Mesenchymal stem cell (in vitro differentiated cells and primary cell): ENCODE measurements at regions not wholly inside any gene's neighbourhood (a gene's known extent, or its start where the extent isn't known, plus 50 kb on each side); places are given as distances from the start of the nearest gene placed in this dataset.

Experiments used
- DNase-seq: peaks from one replicate; pipeline ENCODE4 v3.0.0-alpha.2; 2013
- H2AFZ ChIP-seq: one replicate; pipeline ENCODE4 v1.6.1; 2013; ENCODE audit warnings: low read depth, mild to moderate bottlenecking, control low read depth, inconsistent platforms, low read length, moderate library complexity
- H2AK5ac ChIP-seq: 2 replicates; pipeline ENCODE4 v1.6.1; 2013; ENCODE audit warnings: low read length, moderate library complexity, mild to moderate bottlenecking, inconsistent platforms; ENCODE audit not compliant: severe bottlenecking
- H2BK120ac ChIP-seq: one replicate; pipeline ENCODE4 v1.6.1; 2013; ENCODE audit warnings: low read depth, mild to moderate bottlenecking, inconsistent platforms, low read length, moderate library complexity
- H2BK12ac ChIP-seq, 2 experiments: one replicate each; pipeline ENCODE4 v1.6.1; 2013; ENCODE audit warnings: inconsistent platforms in 2 of 2, low read length in 2 of 2, mild to moderate bottlenecking in 2 of 2, moderate library complexity in 2 of 2, control low read depth in 1 of 2
- H2BK15ac ChIP-seq: one replicate; pipeline ENCODE4 v1.6.1; 2013; ENCODE audit warnings: mild to moderate bottlenecking, low read depth, inconsistent platforms; ENCODE audit not compliant: poor library complexity, severe bottlenecking
- H2BK5ac ChIP-seq: 2 replicates; pipeline ENCODE4 v1.6.1; 2013; ENCODE audit warnings: low read depth, mild to moderate bottlenecking, low read length, control low read depth, inconsistent platforms; ENCODE audit not compliant: poor library complexity, severe bottlenecking
- H3K14ac ChIP-seq, 2 experiments: one replicate each; pipeline ENCODE4 v1.6.1; 2013; ENCODE audit warnings: inconsistent platforms in 2 of 2, low read length in 2 of 2, control low read depth in 1 of 2, mild to moderate bottlenecking in 1 of 2, moderate library complexity in 1 of 2
- H3K18ac ChIP-seq, 2 experiments: one replicate each; pipeline ENCODE4 v1.6.1; 2013; ENCODE audit warnings: inconsistent platforms in 2 of 2, low read length in 2 of 2, control low read depth in 1 of 2, low read depth in 1 of 2, mild to moderate bottlenecking in 1 of 2
- H3K23ac ChIP-seq, 2 experiments: one replicate each; pipeline ENCODE4 v1.6.1; 2013; ENCODE audit warnings: inconsistent platforms in 2 of 2, low read length in 2 of 2, mild to moderate bottlenecking in 2 of 2, moderate library complexity in 2 of 2, control low read depth in 1 of 2
- H3K27ac ChIP-seq: 2 replicates; pipeline ENCODE4 v1.5.1; 2013; ENCODE audit warnings: mild to moderate bottlenecking, moderate library complexity, low read length, control low read depth, inconsistent platforms; ENCODE audit not compliant: poor library complexity, severe bottlenecking
- H3K27me3 ChIP-seq, 2 experiments: 2 replicates each; pipeline versions ENCODE4 v1.6.1 to v1.7.0; 2013; ENCODE audit warnings: low read length in 2 of 2, mild to moderate bottlenecking in 2 of 2, moderate library complexity in 2 of 2, control low read depth in 1 of 2, inconsistent platforms in 1 of 2; ENCODE audit not compliant: control insufficient read depth in 1 of 2, insufficient read depth in 1 of 2
- H3K36me3 ChIP-seq, 2 experiments: 2 replicates each; pipeline versions ENCODE4 v1.6.1 to v1.7.0; 2013; ENCODE audit warnings: low read length in 2 of 2, control low read depth in 1 of 2, inconsistent platforms in 1 of 2, low read depth in 1 of 2, mild to moderate bottlenecking in 1 of 2; ENCODE audit not compliant: insufficient read depth in 2 of 2, control insufficient read depth in 1 of 2
- H3K4ac ChIP-seq, 2 experiments: one replicate each; pipeline ENCODE4 v1.6.1; 2013; ENCODE audit warnings: inconsistent platforms in 2 of 2, low read length in 2 of 2, mild to moderate bottlenecking in 2 of 2, moderate library complexity in 2 of 2, control low read depth in 1 of 2, low read depth in 1 of 2
- H3K4me1 ChIP-seq: 2 replicates; pipeline ENCODE4 v1.6.1; 2013; ENCODE audit warnings: low read depth, low read length, control low read depth; ENCODE audit not compliant: control insufficient read depth, insufficient read depth
- H3K4me2 ChIP-seq: 2 replicates; pipeline ENCODE4 v1.6.1; 2013; ENCODE audit warnings: low read length, mild to moderate bottlenecking, inconsistent platforms; ENCODE audit not compliant: poor library complexity, severe bottlenecking
- H3K4me3 ChIP-seq, 2 experiments: 2 replicates each; pipeline versions ENCODE4 v1.5.1 to v1.7.0; 2013; ENCODE audit warnings: low read length in 2 of 2, mild to moderate bottlenecking in 2 of 2, control low read depth in 1 of 2, low read depth in 1 of 2; ENCODE audit not compliant: insufficient read depth in 1 of 2
- H3K79me1 ChIP-seq: replicated peaks from 2 replicates; pipeline ENCODE4 v1.6.1; 2013; ENCODE audit warnings: mild to moderate bottlenecking, control low read depth, low read length, inconsistent platforms; ENCODE audit not compliant: poor library complexity, severe bottlenecking
- H3K9ac ChIP-seq: 2 replicates; pipeline ENCODE4 v1.7.0; 2013; ENCODE audit warnings: mild to moderate bottlenecking, low read length, moderate library complexity
- H3K9me3 ChIP-seq: 2 replicates; pipeline ENCODE4 v1.7.0; 2013; ENCODE audit warnings: mild to moderate bottlenecking, low read length; ENCODE audit not compliant: control insufficient read depth
- H4K8ac ChIP-seq: one replicate; pipeline ENCODE4 v1.6.1; 2013; ENCODE audit warnings: inconsistent platforms, mild to moderate bottlenecking, low read length, moderate library complexity
- H4K91ac ChIP-seq: one replicate; pipeline ENCODE4 v1.6.1; 2013; ENCODE audit warnings: mild to moderate bottlenecking, low read length, inconsistent platforms
- WGBS: methylation state at CpG from one replicate; pipeline ENCODE4 v1.1.7; 2013; ENCODE audit warnings: mixed read lengths; 5-methylcytosine and 5-hydroxymethylcytosine counted together

DNA sequence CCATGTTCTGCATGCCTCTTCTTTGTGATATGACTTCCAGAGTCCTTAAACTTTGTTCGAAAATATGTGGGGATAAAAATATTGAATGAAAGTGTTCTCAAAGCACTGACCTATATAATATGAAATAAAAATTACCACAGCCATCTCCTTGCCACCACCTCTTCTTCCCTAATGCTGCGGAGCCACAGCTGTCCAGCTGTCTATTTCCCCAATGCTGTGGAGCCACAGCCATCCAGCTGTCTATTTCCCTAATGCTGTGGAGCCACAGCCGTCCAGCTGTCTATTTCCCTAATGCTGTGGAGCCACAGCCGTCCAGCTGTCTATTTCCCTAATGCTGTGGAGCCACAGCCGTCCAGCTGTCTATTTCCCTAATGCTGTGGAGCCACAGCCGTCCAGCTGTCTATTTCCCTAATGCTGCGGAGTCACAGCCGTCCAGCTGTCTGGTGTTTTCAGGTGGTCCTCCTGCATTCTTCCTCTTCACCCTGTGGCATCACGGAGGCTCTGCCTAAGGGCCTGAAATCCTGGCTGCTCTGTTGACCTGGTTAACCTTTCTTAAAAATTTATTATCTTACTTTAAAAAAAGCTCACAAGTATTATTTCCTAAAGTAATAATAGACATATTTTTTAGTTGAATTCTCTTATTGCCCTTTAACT is 266.1 kb upstream of the MEX3C start:
- no peak overlapping the region for H3K9ac ChIP-seq
- H3K36me3 ChIP-seq = no peaks in the 10 kb centered on the region
- H4K91ac ChIP-seq = no peak overlapping the region
- H2BK12ac ChIP-seq = no peak overlapping the region
- WGBS = 83% methylated on average over 7 of the region's 9 CpGs
- no peak overlapping the region for H2AK5ac ChIP-seq
- no peaks in the 10 kb centered on the region for H3K9me3 ChIP-seq
- no peak for DNase-seq
- no peaks in the 10 kb centered on the region for H3K27me3 ChIP-seq
- no peaks in the 10 kb centered on the region for H3K79me1 ChIP-seq
- H3K14ac ChIP-seq = no peak overlapping the region
- H4K8ac ChIP-seq = no peak overlapping the region
- H2BK15ac ChIP-seq = no peak overlapping the region
- no peak overlapping the region for H3K23ac ChIP-seq
- H3K4me3 ChIP-seq = no peak overlapping the region
- no peak overlapping the region for H3K4me2 ChIP-seq
- no peak overlapping the region for H2AFZ ChIP-seq
- H2BK120ac ChIP-seq = no peak overlapping the region
- no peak overlapping the region for H3K27ac ChIP-seq
- H2BK5ac ChIP-seq = no peak overlapping the region
- H3K4ac ChIP-seq = no peak overlapping the region
- H3K4me1 ChIP-seq = no peaks in the 10 kb centered on the region
- no peak overlapping the region for H3K18ac ChIP-seq

GRCh38 chr18:51478908-51479307 is 281.4 kb upstream of the MEX3C start:
- H3K4ac ChIP-seq = no peak overlapping the region
- WGBS = 76% methylated on average over 5 of the region's 6 CpGs

DNA sequence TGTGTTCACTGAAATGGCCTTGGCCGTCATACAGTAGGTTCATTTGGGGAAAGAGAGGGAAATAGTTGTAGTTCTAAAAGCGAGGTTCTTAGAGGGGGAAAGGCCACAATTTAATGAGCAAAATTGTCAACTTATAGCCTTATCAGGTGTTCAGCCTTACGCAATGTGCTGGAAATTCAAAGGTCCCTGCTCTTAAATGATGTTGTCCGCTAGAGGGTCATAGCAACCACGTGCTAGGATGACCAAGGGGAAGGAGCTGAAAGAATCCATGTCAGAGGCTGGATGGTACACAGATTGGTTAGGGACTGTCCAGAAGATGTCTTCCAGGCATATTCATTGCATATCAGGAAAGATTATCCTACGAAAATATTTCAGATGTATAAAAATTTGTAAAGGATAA is 282.3 kb upstream of the MEX3C start:
- no peak overlapping the region for H2BK5ac ChIP-seq
- H3K4me3 ChIP-seq = no peak overlapping the region
- H2BK120ac ChIP-seq = no peak overlapping the region
- H4K91ac ChIP-seq = no peak overlapping the region
- no peak overlapping the region for H3K4me2 ChIP-seq
- no peaks in the 10 kb centered on the region for H3K27me3 ChIP-seq
- peaks cover 2% of the 10 kb centered on the region for H3K9me3 ChIP-seq
- no peaks in the 10 kb centered on the region for H3K79me1 ChIP-seq
- 83% methylated on average over 5 of the region's 6 CpGs for WGBS
- H3K23ac ChIP-seq = no peak overlapping the region
- H3K4ac ChIP-seq = no peak overlapping the region
- H2BK15ac ChIP-seq = no peak overlapping the region
- H2AFZ ChIP-seq = no peak overlapping the region
- H3K14ac ChIP-seq = no peak overlapping the region
- H2AK5ac ChIP-seq = no peak overlapping the region
- H2BK12ac ChIP-seq = no peak overlapping the region
- no peak overlapping the region for H3K27ac ChIP-seq
- no peak overlapping the region for H3K9ac ChIP-seq
- no peak for DNase-seq
- no peaks in the 10 kb centered on the region for H3K4me1 ChIP-seq
- H4K8ac ChIP-seq = no peak overlapping the region
- no peaks in the 10 kb centered on the region for H3K36me3 ChIP-seq
- H3K18ac ChIP-seq = no peak overlapping the region

More at GRCh38 chr18:51478908-51479307, 281.4 kb upstream of the MEX3C start:
- H2BK120ac ChIP-seq = no peak overlapping the region
- H3K27ac ChIP-seq = no peak overlapping the region
- H3K79me1 ChIP-seq = no peaks in the 10 kb centered on the region
- no peak overlapping the region for H4K91ac ChIP-seq
- no peak overlapping the region for H3K4me3 ChIP-seq
- no peak overlapping the region for H3K9ac ChIP-seq
- no peak overlapping the region for H2BK5ac ChIP-seq
- no peak overlapping the region for H3K23ac ChIP-seq
- no peak overlapping the region for H3K18ac ChIP-seq
- H3K14ac ChIP-seq = no peak overlapping the region
- H2BK15ac ChIP-seq = no peak overlapping the region
- H3K4me2 ChIP-seq = no peak overlapping the region
- peaks cover 2% of the 10 kb centered on the region for H3K9me3 ChIP-seq
- no peak overlapping the region for H2AFZ ChIP-seq
- no peaks in the 10 kb centered on the region for H3K27me3 ChIP-seq
- DNase-seq = no peak
- no peak overlapping the region for H2AK5ac ChIP-seq
- H2BK12ac ChIP-seq = no peak overlapping the region
- H3K4me1 ChIP-seq = no peaks in the 10 kb centered on the region
- H3K36me3 ChIP-seq = no peaks in the 10 kb centered on the region
- no peak overlapping the region for H4K8ac ChIP-seq

DNA sequence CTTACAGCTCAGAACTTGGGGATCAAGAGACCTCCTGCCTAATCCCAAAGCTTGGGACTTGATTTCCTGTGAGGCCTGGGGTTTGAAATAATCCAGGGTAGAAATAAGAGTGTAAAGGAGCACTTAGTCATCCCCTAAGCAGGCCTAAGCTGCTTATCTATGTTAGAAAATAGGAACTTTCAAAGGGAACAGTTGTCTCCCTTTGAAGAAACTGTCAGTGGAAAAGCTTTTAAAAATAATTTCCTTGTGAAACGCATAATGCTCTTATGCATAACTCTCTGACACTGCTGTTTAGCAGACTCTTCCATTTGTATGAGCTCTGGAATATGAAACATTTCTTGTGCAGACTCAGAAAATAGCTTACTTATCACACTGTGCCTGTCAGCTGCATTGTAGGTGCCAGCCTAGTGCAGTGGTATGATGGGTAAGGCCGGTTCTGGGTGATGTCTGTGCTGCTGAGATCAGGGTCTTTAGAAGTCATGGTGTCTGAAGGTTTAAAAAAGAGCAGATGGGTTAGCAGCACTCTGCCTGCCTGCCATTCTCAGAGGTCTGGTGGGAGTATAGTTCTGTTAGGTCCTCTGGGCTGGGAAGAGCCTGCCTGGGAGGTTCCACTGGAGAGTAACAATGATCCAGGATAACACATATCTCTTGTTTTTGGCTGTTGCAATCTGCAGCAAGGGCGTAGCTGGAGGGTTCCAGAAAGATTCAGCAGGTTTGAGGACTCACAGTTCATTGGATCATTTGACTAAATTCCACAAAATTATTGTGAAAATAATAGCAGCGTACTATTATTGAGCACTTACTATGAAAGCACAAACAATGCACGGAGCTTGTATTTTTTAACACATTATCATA is 283.2 kb upstream of the MEX3C start:
- H2BK5ac ChIP-seq = no peak overlapping the region
- H3K9me3 ChIP-seq = peaks cover 2% of the 10 kb centered on the region
- H3K36me3 ChIP-seq = no peaks in the 10 kb centered on the region
- H2BK12ac ChIP-seq = no peak overlapping the region
- no peaks in the 10 kb centered on the region for H3K4me1 ChIP-seq
- no peak overlapping the region for H2BK15ac ChIP-seq
- H3K27me3 ChIP-seq = no peaks in the 10 kb centered on the region
- no peak overlapping the region for H4K91ac ChIP-seq
- no peak overlapping the region for H2AK5ac ChIP-seq
- DNase-seq = no peak
- H4K8ac ChIP-seq = no peak overlapping the region
- H3K14ac ChIP-seq = no peak overlapping the region
- no peak overlapping the region for H3K4me2 ChIP-seq
- H3K27ac ChIP-seq = no peak overlapping the region
- no peak overlapping the region for H3K4ac ChIP-seq
- no peak overlapping the region for H2AFZ ChIP-seq
- H3K79me1 ChIP-seq = no peaks in the 10 kb centered on the region
- H2BK120ac ChIP-seq = no peak overlapping the region
- H3K4me3 ChIP-seq = no peak overlapping the region
- H3K23ac ChIP-seq = no peak overlapping the region
- H3K18ac ChIP-seq = no peak overlapping the region
- H3K9ac ChIP-seq = no peak overlapping the region
- WGBS = 77% methylated on average over 3 of the region's 5 CpGs
